Activated CD4-positive, alpha-beta T cell treated with anti-CD3 and anti-CD28 coated beads, Interleukin-2, Interleukin-6, amounts not matched to agents 100 ng/mL and 50 ng/mL, durations not matched to agents 16 hours and 8 hours (primary cell): ENCODE measurements at regions not wholly inside any gene's neighbourhood (a gene's known extent, or its start where the extent isn't known, plus 50 kb on each side); places are given as distances from the start of the nearest gene placed in this dataset.

Source experiments
- DNase-seq: peaks from one replicate; pipeline ENCODE4 v3.0.0-alpha.2; 2020

DNA sequence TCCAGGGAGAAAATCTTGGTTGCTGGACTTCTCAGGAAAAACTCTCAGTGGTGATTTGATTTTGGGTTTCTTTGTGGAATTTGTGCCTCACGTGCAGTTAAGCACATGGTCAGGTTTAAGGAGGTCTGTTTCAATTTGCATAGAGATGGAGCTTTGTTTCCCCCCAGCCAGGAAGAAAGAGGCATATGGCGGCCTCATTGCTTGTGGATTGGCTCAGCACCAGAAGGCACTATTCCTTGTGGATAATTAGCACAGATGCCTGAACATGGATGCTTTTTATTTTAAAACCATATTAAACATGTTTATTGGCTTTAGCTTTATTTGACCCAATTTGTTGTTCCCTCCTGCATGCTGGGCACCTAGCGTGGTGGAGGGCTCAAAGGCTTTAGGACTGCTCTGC lies 125.1 kb upstream of the RGMA start:
- no peak for DNase-seq

- no peak for DNase-seq
Measured at GRCh38 chr15:93213281-93213680, 124.3 kb upstream of the RGMA start.

- DNase-seq, result no peak
Measured at GRCh38 chr15:93212578-93212977, 123.6 kb upstream of the RGMA start.

GRCh38 chr15:93210995-93211394 lies 122.0 kb upstream of the RGMA start:
- DNase-seq, result peak; percentile 6

DNA sequence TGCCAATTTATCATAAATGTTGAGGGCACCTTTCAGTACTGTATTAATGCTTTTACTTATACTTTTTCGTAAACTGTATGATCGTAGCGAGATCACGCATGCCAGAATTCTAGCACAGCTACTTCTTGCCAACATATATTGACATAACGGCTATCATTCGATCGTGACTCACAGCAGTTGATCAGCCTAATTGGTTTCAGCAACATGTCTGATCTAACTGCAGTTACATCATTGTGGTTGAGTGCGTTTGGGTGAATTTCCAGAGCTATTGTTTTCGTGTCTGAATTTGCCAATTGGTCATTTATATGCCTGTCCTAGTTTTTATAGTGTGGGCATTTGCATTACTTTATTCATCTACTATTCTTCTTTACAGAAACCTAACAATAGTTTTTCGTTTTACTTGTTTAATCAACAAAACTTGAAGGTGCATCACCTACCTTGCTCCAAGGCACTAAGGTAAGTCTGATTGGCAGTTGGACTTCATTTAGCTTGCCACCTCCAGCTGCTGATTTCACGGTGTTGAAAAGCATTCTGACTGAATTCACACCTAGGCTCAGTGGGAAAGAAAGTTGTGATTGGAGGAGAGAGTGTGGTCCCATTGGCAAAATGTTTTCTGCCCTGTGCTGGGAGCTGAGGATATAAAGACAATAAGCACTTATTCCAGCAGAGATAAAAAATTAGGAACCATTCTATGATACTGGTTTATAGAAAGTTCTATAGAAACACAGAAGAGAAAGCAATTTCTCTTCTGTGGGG lies 120.9 kb upstream of the RGMA start:
- no peak for DNase-seq

DNA sequence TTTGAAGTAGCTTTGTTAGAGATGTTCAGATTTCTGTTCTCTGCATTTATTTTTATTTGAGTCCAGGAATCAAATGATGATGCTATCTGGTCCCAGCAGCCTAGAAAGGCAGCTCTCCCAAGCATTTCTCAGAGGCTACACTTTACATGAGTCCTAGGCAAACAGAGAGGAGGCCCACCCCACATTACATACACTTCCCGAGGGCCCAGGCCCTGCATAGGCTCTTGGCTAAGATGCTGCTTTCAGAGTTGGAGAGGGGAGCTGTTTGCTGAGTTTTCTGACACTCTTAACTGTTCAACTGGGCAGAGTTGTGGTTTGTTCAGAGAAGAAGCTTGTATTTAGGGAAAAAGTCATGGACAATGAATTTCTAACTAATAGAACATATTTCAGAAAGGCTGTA lies 117.9 kb upstream of the RGMA start:
- no peak for DNase-seq

DNA sequence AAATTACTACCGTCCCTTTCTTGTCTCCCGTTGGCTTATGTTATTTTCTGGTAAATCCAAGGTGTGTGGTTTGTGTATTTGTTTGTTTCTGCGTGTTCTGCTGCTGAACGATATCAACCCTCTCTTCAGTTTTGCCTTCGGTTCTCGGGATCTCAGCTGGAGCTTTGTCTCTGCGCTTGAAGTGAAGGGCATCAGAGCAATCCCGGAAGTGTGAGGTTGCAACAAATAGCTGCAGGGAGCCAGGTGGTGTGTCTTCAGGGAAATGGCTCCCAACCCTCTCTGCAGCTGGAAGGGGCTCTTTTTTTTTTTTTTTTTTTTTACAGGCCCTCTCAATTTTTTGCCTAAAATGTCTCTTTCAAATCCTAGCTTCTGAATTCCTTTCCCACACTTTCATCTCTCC lies 116.4 kb upstream of the RGMA start:
- DNase-seq, result no peak

DNA sequence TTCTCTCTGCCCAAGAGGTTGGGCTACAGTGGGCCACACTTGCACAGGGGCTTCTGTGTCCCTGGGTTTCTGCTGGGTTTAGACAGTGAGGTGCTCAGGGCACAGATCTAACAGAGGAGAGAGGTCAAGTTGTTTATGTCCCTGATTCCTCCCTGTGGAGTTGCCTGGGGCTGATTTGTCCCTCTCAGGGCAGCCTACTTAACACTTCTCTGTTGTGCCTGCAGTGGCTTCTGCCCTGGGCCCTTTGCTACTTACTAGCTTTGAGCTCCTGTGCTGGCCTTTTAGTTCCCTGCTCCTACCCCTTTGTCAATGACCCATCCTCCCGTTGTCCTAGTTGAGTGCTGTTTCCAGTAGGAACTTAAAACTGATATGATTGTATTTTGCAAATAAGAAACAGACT lies 114.0 kb upstream of the RGMA start:
- DNase-seq, result no peak

GRCh38 chr15:93202405-93202804 lies 113.4 kb upstream of the RGMA start:
- no peak for DNase-seq

DNA sequence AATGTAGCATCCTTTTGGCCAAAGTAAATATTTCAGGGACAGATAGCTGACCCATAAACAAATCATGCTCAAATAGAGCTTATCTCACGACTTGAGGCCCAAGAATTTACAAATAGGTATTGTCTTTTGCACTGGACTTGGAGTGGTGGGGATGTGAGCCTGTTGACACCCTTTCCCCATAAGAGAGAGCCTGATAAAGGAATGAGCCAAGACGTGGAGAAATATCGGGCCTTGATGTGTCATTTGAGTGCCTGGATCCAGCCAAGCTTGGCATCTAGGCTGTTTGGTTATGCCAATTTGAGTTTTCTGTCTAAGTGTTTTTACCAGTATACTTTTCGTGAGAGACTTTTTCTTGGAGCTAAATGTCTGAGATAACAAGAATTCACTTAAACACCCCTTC lies 112.9 kb upstream of the RGMA start:
- no peak for DNase-seq

DNA sequence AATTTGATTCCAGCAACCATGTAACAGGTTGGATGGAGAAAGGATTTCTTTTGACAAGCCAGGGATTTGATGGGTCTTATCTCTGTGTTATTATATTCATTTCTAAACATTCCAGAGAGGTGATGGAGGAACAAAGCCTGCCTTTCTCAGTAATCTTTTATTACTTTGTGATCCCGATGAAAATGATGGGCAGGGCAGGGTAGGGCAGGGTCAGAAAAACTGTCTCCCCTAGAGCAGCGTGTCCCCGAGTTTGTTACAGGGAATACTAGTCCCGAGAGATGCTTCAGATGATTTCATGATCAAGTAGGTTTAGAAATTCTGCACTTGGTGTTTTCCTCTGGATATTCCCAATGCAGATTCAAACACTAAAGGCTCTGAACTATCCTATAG lies 111.8 kb upstream of the RGMA start:
- no peak for DNase-seq

GRCh38 chr15:93200081-93200836 lies 111.2 kb upstream of the RGMA start:
- no peak for DNase-seq

GRCh38 chr15:93196135-93196670 lies 107.2 kb upstream of the RGMA start:
- no peak for DNase-seq

DNA sequence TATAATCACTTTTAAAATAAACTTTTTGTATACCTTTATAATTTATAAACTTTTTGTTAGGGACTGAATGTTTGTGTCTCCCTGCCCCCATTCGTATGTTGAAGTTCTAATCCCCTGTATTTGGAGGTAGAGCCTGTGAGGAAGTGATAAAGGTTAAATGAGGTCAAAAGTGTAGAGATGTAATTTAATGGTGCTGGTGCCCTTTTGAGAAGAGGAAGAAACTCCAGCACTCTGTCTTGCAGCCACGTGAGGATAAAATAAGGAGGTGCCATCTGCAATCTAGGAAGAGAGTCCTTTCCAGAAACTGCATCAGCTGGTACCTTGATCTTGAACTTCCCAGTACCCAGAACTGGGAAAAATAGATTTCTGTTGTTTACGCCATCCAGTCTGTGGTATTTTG lies 106.1 kb upstream of the RGMA start:
- DNase-seq, result no peak

- DNase-seq, result no peak
Measured at GRCh38 chr15:93190238-93190637, 101.2 kb upstream of the RGMA start.

DNA sequence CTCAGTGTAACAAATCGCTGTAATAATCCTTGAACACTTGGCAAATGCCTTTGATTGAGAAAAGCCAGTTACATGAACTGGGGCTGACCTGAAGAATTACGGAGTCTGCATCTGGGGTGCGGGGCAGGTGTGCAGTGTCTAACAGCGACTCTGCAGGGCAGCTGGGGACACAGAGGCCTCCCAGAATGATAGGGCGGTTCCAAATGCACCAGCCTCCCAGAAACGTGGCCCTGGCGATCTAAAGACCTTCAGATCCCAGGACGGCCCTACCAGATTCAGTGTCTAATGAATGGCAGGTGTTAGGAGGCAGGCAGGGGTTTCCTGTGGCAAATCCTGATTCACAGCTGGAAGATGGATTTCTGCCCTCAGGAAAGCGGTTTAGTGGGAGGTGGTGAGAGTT lies 100.5 kb upstream of the RGMA start:
- no peak for DNase-seq

GRCh38 chr15:93188236-93188635 lies 99.2 kb upstream of the RGMA start:
- no peak for DNase-seq

- DNase-seq, result no peak
Measured at GRCh38 chr15:93185796-93186195, 96.8 kb upstream of the RGMA start.

GRCh38 chr15:93182703-93183205 lies 93.7 kb upstream of the RGMA start:
- no peak for DNase-seq

DNA sequence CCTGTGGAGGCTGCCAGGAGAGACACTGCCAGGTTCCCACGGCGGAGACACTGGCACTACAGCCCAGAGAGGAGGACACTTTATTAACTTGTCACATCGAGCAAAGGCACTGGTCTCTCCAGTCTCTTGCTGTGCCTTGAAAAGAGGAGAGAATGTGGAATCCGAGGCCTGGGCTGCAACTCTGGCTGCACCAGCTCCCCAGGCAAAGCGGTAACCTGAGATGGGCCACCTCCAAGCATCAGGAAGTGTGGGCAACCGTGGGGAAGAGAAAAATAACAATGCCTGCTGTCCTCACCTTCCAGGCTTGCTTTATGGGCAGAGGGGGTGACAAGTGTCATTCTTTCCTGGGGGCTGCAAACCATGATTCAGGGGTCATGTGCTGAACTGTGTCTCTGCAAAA lies 91.6 kb upstream of the RGMA start:
- no peak for DNase-seq

DNA sequence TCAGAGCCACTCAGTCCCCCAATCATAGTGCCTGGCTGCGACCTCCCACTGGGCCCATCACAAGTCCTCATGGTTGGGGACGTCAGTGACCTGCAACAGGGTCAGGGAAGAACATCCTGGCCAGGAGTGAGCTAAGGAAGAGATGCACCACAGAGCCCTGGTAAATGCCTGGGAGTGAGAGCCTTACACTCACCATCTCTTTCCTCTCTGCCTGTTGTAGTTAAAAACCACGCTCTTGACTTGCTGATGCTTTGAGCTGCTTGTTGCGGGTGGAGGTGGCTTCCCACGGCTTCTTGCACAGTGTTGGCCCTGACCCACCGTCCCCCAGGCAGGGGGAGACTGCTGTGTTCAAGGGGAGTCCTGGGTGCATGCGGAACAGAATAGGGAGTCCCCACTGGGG lies 91.1 kb upstream of the RGMA start:
- no peak for DNase-seq

- no peak for DNase-seq
Measured at GRCh38 chr15:93179700-93180102, 90.7 kb upstream of the RGMA start.

DNA sequence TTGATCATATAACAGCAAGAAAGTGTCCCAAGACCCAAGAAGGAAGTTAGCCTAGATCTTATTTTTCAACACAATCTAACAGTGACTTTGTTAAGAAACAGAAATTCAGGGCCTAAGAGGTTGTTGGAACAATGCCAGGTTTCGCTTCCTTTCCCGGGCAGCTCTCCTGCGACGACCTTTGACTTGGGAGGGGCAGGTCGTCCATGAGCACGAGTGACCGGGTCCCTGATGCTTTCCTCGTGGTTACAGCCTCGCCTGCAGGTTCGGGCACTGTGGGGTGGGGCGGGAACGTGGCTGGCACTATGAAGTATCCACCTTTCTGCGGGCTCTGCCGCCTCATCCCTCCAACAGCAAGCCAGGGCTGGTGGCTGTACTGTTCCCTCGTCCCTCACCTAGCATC lies 90.1 kb upstream of the RGMA start:
- no peak for DNase-seq

DNA sequence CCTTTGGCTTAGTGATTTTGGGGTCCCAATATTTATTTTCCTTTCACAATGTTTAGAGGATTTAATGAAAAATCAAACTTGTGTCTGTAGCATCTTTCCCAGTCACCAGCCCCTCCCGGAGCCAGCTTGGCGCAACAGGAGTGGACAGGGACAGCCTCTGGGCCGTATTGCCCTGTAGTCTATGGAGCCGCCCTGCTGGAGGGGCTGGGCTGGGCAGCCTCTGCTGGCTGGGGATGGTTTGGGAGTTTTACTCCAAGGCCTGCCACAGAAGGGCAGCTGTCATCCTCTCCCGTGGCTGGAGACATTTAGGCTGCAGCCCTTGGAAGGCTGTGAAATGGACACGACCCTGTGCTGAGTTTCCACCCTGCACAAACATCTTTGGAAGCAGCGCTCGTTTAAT lies 89.4 kb upstream of the RGMA start:
- DNase-seq, result no peak
